Stimulated activated CD4-positive, alpha-beta T cell treated with anti-CD3 and anti-CD28 coated beads, Interleukin-15, amount 100 ng/mL, for 1 hour (primary cell): ENCODE measurements at regions not wholly inside any gene's neighbourhood (a gene's known extent, or its start where the extent isn't known, plus 50 kb on each side); places are given as distances from the start of the nearest gene placed in this dataset.
"Not testable (repeated sequence)": the region's sequence is repeated elsewhere in the genome, so short reads cannot be mapped to it uniquely, and the experiment has no call there.

Experiments used
- DNase-seq, 2 donors: peaks; one replicate each; pipeline ENCODE4 v3.0.0-alpha.2; 2020; ENCODE audit warnings: low read depth in 1 of 2, low spot score in 1 of 2

- DNase-seq: no peak
Measured at GRCh38 chr13:40028446-40028845, 373.0 kb downstream of the COG6 start.

- DNase-seq: no peak
Measured at GRCh38 chr13:40031031-40031430, 375.6 kb downstream of the COG6 start.

- no peak for DNase-seq
Measured at GRCh38 chr13:40039061-40039460, 383.6 kb downstream of the COG6 start.

GRCh38 chr13:40042991-40043390 lies 387.5 kb downstream of the COG6 start:
- no peak for DNase-seq

GRCh38 chr13:40043764-40044163 lies 388.3 kb downstream of the COG6 start:
- DNase-seq: no peak

GRCh38 chr13:40047322-40047771 lies 391.9 kb downstream of the COG6 start:
- no peak for DNase-seq

- DNase-seq: no peak
Measured at GRCh38 chr13:40048551-40048950, 393.1 kb downstream of the COG6 start.

GRCh38 chr13:40052954-40053353 lies 397.5 kb downstream of the COG6 start:
- DNase-seq: no peak

- no peak for DNase-seq
Measured at GRCh38 chr13:40053401-40053800, 397.9 kb downstream of the COG6 start.

- DNase-seq: not testable (repeated sequence)
Measured at GRCh38 chr13:40054422-40054821, 399.0 kb downstream of the COG6 start.

- no peak for DNase-seq
Measured at GRCh38 chr13:40056898-40057619, 401.6 kb downstream of the COG6 start.

- no peak for DNase-seq
Measured at GRCh38 chr13:40058757-40059236, 403.3 kb downstream of the COG6 start.

- no peak for DNase-seq
Measured at GRCh38 chr13:40059540-40060232, 404.2 kb downstream of the COG6 start.

- DNase-seq: peak in 1 of 2 donors; percentile 13
Measured at GRCh38 chr13:40060296-40061007, 405.0 kb downstream of the COG6 start.

- DNase-seq: no peak
Measured at GRCh38 chr13:40061466-40062450, 406.3 kb downstream of the COG6 start.

GRCh38 chr13:40063278-40063698 lies 407.8 kb downstream of the COG6 start:
- DNase-seq: no peak

- no peak for DNase-seq
Measured at GRCh38 chr13:40063703-40064102, 408.2 kb downstream of the COG6 start.

- no peak for DNase-seq
Measured at GRCh38 chr13:40064154-40065097, 409.0 kb downstream of the COG6 start.
